GM19452 (cell line): ENCODE measurements at regions not wholly inside any gene's neighbourhood (a gene's known extent, or its start where the extent isn't known, plus 50 kb on each side); places are given as distances from the start of the nearest gene placed in this dataset.
A peak's percentile ranks its signal among the peaks of the same experiment; 100 is the strongest.

Source experiments
- ATAC-seq: cut with Tn5 transposase; IDR thresholded peaks from one replicate; pipeline ENCODE4 v1.9.1; 2021; ENCODE audit not compliant: unreplicated experiment

DNA sequence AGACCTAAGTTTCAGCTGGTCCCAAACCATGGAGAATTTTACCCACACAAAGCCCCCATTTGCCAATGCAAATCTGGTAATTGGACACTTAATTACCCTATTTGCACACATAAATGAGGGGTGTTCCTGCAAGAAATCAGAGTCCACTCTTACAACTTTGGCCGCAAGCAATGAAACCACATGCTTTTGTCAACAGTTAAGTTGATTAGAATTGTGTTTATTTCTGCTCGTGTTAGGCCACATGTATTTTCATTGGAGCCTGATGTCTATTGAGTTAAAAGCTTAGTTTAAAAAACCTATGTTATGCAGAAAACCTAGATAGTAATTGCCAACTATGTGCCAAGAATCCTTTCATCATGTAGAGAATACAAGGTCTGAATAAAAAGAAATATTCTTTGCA, 153.8 kb upstream of the CMC1 start:
- no peak for ATAC-seq

GRCh38 chr3:28088811-28089526, 152.4 kb upstream of the CMC1 start:
- ATAC-seq: no peak

DNA sequence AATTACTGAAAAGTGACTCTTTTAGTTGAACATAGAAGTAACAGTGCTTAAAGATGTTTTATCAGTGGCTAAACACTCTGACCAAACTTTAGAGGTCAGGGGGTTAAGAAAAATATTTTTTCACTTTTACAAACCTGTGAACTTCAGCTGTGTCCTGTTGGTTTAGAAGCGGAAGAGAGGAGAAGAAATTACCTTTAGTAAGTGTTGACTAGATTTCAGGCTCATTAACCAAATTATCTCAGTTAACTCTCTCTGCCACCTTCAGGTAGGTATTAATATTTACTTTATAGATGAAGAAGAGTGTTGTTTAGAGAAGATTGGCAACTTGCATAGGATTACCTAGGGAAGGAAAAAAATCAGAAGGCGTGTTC, 151.9 kb upstream of the CMC1 start:
- no peak for ATAC-seq

DNA sequence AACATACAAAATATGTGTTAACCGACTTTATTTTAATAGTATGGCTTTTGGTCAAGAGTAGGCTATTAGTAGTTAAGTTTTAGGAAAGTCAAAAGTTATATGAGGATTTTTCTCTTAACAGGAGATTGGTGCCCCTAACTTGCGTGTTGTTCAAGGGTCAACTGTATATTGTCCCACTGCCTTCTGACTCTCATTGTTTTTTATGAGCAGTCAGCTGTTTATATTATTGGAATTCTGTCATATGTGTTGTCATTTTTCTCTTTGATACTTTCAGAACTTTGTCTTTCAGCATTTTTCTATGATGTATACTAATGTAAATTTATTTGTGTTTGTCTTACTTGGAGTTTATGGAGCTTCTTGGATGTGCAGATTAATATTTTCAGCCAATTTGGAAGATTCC, 142.1 kb upstream of the CMC1 start:
- ATAC-seq: no peak

- no peak for ATAC-seq
These were observed 139.7 kb upstream of the CMC1 start for GRCh38 chr3:28101705-28102104.

GRCh38 chr3:28103861-28104260, 137.6 kb upstream of the CMC1 start:
- ATAC-seq: no peak

DNA sequence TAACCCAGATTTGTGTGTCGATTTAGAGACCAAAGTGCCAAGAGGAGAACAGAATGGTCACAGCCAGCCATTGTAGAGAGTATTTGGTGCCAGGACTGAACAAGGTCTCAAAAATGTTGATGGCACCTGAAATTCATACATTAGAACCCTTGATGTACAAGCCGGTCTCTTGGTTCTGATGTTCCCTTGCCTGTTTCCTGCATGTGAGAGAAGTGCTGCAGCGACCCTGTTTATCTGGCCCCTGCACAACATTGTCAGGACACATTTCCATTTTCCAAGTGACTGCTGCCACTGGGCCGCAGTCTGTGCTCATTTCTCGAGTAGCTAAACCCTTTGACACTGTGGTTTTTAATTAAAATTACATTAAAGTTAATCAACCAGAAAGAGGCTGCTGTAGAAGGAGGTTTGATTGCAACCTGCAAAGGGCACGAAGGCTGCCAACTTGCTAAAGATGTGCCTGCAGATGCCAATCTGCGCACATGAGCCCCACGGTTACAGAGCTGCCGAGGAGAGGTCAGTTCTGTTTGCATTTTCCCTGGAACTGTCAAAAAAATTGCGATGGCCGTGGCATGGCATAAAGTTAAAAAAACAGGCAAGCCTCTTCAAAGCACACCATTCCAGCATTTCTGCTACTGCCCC, 136.4 kb upstream of the CMC1 start:
- ATAC-seq: no peak

DNA sequence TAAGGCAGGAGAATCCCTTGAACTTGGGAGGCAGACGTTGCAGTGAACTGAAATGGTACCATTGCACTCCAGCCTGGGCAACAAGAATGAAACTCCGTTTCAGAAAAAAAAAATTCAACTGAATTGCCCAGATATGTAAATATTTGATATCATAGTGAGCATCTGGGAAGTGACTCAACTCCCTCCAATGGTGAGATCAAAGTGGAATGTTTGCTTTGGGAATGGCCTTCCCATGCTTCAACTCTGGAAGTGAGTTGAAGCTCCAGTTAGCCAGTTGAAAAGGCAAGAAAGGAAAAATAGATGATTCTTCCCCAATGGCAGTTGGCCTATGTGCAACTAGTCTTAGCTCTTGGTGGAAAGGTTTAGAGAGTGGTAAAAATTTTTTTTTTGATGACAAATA, 131.6 kb upstream of the CMC1 start:
- no peak for ATAC-seq

- no peak for ATAC-seq
These were observed 130.6 kb upstream of the CMC1 start for GRCh38 chr3:28110869-28111268.

DNA sequence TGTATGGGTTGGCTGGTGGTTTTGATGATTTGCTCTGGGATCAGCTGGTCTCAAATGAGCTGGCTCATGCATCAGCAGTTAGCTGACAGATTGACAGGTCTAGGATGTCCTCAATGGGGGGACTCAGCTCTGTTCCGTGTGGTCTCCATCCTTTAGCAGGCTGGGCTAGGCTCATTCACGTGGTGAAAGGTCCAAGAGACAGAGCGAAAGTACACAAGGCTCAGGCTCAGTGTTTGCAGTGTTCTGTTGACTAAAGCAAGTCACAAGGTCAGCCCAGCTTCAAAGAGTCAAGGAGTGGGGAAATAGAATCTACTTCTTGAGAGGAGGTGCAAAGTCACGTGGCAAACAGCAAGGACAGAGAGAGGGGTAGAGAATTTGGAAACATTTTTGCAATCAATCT, 126.5 kb upstream of the CMC1 start:
- no peak for ATAC-seq

DNA sequence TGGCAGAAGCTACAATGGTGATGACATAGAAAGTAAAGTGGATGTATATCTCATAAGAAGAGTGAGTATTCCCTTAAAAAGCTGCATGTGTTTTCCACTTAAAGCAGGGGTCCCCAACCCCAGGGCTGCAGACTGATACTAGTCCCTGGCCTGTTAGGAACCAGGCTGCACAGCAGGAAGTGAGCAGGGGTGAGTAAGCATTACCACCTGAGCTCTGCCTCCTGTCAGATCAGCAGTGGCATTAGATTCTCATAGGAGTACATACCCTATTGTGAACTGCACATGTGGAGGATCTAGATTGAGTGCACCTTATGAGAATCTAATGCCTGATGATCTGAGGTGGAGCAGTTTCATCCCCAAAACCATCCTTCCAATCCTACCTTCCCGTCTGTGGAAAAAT, 126.1 kb upstream of the CMC1 start:
- no peak for ATAC-seq

GRCh38 chr3:28117598-28117997, 123.8 kb upstream of the CMC1 start:
- ATAC-seq: no peak

DNA sequence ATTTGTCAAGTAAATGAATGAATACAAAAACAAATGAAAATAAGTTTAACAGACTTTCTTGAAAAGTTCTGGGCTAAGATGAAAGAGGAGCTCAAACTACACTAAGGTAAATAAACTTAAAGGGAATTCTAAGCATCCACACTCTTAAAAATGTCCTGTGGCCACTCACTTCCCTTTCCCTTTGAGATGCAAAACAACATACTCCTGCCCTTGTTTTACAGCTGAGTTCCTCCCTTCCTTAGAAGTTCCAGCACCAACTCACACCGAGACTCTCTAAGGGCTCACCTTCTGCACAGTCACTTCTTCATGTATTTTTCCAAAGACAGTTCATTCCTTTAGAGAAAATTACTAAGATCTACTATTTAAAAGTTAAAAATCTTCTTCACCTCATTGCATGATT, 123.3 kb upstream of the CMC1 start:
- no peak for ATAC-seq

GRCh38 chr3:28122227-28122626, 119.2 kb upstream of the CMC1 start:
- ATAC-seq: no peak

GRCh38 chr3:28124882-28125281, 116.5 kb upstream of the CMC1 start:
- peak; percentile 47 for ATAC-seq

DNA sequence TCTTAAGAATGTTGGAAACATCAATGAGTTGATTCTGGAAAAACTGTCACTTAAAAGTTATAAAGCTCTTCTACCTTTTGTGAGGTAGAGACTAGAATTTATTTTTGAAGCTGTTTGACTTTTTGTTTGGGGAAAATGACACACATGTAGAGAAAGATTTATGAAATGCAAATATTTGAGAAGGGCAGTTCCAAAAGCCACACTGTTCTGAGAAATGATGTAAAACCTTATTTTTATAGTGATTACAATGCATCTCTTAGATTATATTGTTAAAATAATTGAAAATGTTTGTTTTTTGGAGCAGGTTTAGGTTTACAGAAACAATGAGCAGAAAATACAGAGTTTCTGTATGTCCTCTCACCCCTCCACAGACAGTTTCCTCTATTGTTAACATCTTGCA, 116.1 kb upstream of the CMC1 start:
- no peak for ATAC-seq

DNA sequence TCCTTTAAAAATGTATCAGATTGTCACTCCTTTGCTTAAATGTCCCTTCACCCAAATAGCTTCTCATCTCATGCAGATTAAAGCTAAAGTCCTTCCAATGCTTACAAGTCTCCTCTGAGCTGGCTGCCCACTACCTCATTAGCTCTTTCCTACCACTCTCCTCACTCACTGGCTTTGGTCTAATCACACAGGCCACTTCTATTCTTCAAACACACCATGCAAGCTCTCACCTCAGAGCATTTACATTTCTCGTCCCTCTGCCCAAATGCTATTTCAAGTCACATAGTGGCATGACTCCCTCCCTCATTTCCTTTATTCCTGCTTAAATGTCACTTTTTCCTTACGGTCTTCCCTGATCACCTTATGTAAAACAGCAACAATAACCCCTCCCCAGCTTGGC, 110.6 kb upstream of the CMC1 start:
- no peak for ATAC-seq

DNA sequence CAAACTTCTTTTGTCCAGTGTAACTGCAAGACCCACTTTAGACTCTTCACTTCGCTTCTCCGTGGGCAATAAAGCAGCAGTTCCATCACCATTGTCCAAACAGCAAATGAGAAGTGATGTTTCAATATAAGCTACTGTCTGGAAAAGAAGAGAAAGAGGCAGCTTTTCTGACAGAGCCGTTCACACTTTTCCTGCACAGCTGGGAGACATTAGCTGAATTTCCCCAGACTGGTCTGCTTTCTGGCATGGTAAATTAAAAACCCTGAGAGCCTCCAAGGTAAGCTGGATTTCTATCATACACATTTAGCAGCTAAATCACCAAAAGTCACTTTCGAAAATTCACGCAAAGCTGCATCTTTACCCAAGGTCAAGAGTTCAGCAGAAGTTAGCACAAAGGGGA, 108.5 kb upstream of the CMC1 start:
- no peak for ATAC-seq

GRCh38 chr3:28134198-28134597, 107.2 kb upstream of the CMC1 start:
- ATAC-seq: no peak

GRCh38 chr3:28134792-28135375, 106.5 kb upstream of the CMC1 start:
- no peak for ATAC-seq

DNA sequence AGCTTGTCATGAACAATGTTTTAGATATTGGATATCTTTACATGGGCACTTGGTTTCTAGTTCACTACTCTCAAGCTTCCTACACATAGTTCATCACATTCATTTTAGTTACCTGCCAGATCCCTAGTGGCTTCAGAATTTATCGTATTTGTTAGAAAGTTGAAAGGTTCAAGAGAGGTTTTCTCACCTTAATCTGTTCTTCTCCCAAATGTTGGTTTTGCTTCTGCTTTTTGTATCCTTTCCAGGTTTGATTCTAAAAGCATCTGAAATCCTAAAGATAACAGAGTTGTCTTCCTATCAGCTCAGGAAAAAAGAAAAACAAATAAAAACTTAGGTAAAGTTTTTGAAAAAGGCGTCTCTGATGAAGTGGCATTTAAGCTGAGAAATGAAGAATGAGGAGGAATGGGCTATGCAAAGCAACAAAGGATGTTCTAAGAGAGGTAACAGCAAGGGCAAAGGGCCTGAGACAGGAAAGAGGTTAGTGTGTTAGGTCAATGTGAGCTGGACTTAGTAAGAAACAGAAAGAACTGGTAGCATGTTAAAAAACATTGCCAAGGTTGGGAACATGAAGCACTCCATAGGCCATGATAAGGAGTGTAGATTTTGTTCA, 104.7 kb upstream of the CMC1 start:
- no peak for ATAC-seq

DNA sequence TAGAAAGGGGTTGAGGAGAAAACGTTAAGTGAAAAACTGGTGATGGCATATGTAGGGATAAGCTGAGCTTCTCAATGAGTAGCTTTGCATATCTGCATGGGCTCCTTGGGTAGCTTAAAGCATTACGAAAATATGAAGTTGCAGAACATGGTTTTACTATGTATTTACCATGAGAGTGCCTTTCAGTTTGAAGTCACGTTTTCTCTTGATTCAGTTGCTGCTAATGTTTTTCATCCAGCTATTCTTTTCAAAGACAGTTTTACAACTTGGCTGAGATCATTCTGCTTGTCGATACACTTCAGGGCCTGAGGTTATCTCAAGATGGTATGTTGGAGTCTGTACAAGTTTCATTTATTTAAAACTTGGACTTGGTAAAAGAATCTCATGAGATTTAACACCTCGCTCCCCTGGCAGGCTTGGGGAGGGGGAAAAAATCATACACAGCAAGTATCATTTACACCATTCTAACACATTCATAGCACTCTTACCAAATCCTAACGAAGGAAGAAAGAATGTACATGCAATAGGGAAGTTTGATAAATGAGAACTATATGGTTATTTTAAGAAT, 103.3 kb upstream of the CMC1 start:
- ATAC-seq: no peak
